Smooth muscle cell (in vitro differentiated cells): ENCODE measurements at regions not wholly inside any gene's neighbourhood (a gene's known extent, or its start where the extent isn't known, plus 50 kb on each side); places are given as distances from the start of the nearest gene placed in this dataset.

Experiments used
- DNase-seq: peaks from one replicate; lab custom pipeline; 2025; ENCODE audit not compliant: unreplicated experiment; lab: John Stamatoyannopoulos, UW
- H2AFZ ChIP-seq: fragments of 200-600 bp; sonication (generic); 2 replicates; pipeline ENCODE4 v1.6.0; 2016; ENCODE audit warnings: antibody characterized with exemption, low read depth, mild to moderate bottlenecking
- H3F3A ChIP-seq: fragments of 200-600 bp; sonication (generic); 2 replicates; pipeline ENCODE4 v1.6.0; 2017; ENCODE audit warnings: antibody characterized with exemption, low read depth
- H3K27ac ChIP-seq: fragments of 200-600 bp; sonication (generic); 2 replicates; pipeline ENCODE4 v1.5.1; 2016; ENCODE audit warnings: low read depth, mild to moderate bottlenecking
- H3K27me3 ChIP-seq: fragments of 200-600 bp; sonication (generic); 2 replicates; pipeline ENCODE4 v1.6.1; 2016; ENCODE audit warnings: low read depth, mild to moderate bottlenecking
- H3K36me3 ChIP-seq: fragments of 200-600 bp; sonication (generic); 2 replicates; pipeline ENCODE4 v1.5.1; 2016; ENCODE audit warnings: low read depth
- H3K4me1 ChIP-seq: fragments of 200-600 bp; sonication (generic); 2 replicates; pipeline ENCODE4 v1.5.1; 2016; ENCODE audit warnings: low read depth
- H3K4me2 ChIP-seq: fragments of 200-600 bp; sonication (generic); 2 replicates; pipeline ENCODE4 v1.6.0; 2016; ENCODE audit warnings: mild to moderate bottlenecking
- H3K4me3 ChIP-seq: fragments of 200-600 bp; sonication (generic); 2 replicates; pipeline ENCODE4 v1.5.1; 2016; ENCODE audit warnings: mild to moderate bottlenecking
- H3K79me2 ChIP-seq: fragments of 200-600 bp; sonication (generic); 2 replicates; pipeline ENCODE4 v1.6.0; 2016; ENCODE audit warnings: low read depth, mild to moderate bottlenecking
- H3K9ac ChIP-seq: fragments of 200-600 bp; sonication (generic); 2 replicates; pipeline ENCODE4 v1.6.0; 2016; ENCODE audit warnings: low read depth
- H3K9me3 ChIP-seq: fragments of 200-600 bp; sonication (generic); replicated peaks from 2 replicates; pipeline ENCODE4 v1.5.1; 2016; ENCODE audit warnings: low read depth
- H4K20me1 ChIP-seq: fragments of 200-600 bp; sonication (generic); 2 replicates; pipeline ENCODE4 v1.6.0; 2016; ENCODE audit warnings: low read depth
- CTCF ChIP-seq: fragments of 200-600 bp; sonication (generic); IDR thresholded peaks from 2 replicates; pipeline ENCODE4 v1.5.1; 2017; ENCODE audit warnings: borderline replicate concordance, mild to moderate bottlenecking, antibody characterized with exemption; ENCODE audit not compliant: insufficient read depth, poor library complexity, severe bottlenecking
- WGBS: methylation state at CpG from one replicate; pipeline ENCODE4 v1.1.7; 2016; ENCODE audit warnings: low lambda C conversion rate; 5-methylcytosine and 5-hydroxymethylcytosine counted together

GRCh38 chr15:79178594-79178993 lies 88.0 kb upstream of the RASGRF1 start:
- H3K9ac ChIP-seq = no peak overlapping the region
- no peak overlapping the region for H3K4me2 ChIP-seq
- no peak for TF ChIP-seq CTCF
- H2AFZ ChIP-seq = no peak overlapping the region
- H3K27ac ChIP-seq = no peak overlapping the region
- H3F3A ChIP-seq = no peaks in the 10 kb centered on the region
- H3K36me3 ChIP-seq = no peaks in the 10 kb centered on the region
- H3K4me1 ChIP-seq = no peaks in the 10 kb centered on the region
- H3K79me2 ChIP-seq = no peaks in the 10 kb centered on the region
- H3K9me3 ChIP-seq = no peaks in the 10 kb centered on the region
- 79% methylated on average over 9 of the region's 9 CpGs for WGBS
- no peak overlapping the region for H3K4me3 ChIP-seq
- DNase-seq = no peak
- H3K27me3 ChIP-seq = peaks cover 3% of the 10 kb centered on the region
- H4K20me1 ChIP-seq = no peaks in the 10 kb centered on the region

- Histone ChIP-seq H2AFZ (no peak overlapping the region), H3K9ac (no peak overlapping the region), H3K4me2 (no peak overlapping the region), H3K9me3 (no peaks in the 10 kb centered on the region), H3K79me2 (no peaks in the 10 kb centered on the region), H4K20me1 (no peaks in the 10 kb centered on the region), H3F3A (no peaks in the 10 kb centered on the region), H3K4me3 (no peak overlapping the region), H3K4me1 (no peaks in the 10 kb centered on the region), H3K27ac (no peak overlapping the region), H3K36me3 (no peaks in the 10 kb centered on the region), H3K27me3 (peaks cover 3% of the 10 kb centered on the region)
- TF ChIP-seq CTCF = no peak
- 64% methylated on average over 1 of the region's 1 CpG for WGBS
- DNase-seq = no peak
These were observed 85.6 kb upstream of the RASGRF1 start for GRCh38 chr15:79176151-79176550.

DNA sequence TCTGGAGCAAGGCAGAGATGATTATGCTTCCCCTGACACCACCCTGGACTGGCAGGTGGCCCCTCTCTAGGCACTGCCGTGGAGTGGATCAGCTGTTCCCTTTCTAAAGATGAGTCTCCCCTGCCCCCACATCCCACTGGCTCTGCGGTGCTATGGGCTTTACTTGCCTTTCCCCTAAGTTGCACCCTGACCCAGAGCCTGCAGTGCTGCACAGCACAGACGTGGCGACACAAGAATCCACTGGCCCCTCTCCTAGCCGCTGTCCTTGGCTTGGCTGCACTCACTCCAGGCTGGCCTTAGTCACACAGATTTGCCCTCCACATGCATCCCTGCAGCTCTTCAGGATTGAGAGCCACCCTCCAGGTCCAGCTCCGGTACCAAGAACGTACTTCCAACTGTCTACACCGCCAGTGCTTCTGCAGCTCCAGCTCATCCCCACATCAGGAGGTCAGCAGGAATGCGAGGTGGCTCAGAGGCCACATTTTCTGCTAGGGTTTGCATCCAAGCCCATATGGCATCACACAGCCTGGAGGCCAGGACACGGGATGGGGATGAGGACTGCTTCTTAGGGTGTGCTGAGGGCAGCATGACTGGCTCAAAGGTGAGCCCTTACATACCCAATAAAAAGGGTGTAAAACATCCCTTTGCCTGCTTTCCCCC lies 82.4 kb upstream of the RASGRF1 start:
- 83% methylated on average over 10 of the region's 10 CpGs for WGBS
- Histone ChIP-seq H3K4me1 (no peaks in the 10 kb centered on the region), H3K9ac (no peak overlapping the region), H3K79me2 (no peaks in the 10 kb centered on the region), H3F3A (no peaks in the 10 kb centered on the region), H3K4me3 (no peak overlapping the region), H3K27me3 (peaks cover 3% of the 10 kb centered on the region), H3K27ac (no peak overlapping the region), H2AFZ (no peak overlapping the region), H4K20me1 (no peaks in the 10 kb centered on the region), H3K4me2 (no peak overlapping the region), H3K36me3 (no peaks in the 10 kb centered on the region), H3K9me3 (no peaks in the 10 kb centered on the region)
- TF ChIP-seq CTCF = no peak
- no peak for DNase-seq

DNA sequence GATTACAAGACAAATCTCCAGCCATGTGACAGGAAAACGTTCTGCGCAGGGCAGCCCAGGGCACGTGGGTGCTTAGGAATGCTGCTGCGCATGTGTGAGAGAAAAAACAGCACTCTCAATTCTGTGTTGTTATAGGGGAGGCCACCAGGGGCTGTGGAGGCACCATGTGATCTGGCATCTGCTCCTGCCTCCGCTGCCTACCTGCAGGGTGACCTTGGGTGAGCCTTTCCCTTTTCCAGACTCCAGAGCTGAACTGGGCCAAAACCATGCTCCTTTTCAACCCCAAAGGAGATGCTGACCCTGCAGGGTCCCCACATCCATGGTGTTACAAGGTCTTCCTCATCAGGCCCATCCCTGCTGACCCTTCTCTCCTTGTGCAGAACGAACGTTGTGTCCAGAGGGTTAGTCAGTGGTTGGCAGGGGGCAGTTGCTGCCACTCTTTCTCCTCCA lies 81.5 kb upstream of the RASGRF1 start:
- Histone ChIP-seq H2AFZ (no peak overlapping the region), H4K20me1 (no peaks in the 10 kb centered on the region), H3K4me1 (no peaks in the 10 kb centered on the region), H3K36me3 (no peaks in the 10 kb centered on the region), H3K9me3 (no peaks in the 10 kb centered on the region), H3K27ac (no peak overlapping the region), H3F3A (no peaks in the 10 kb centered on the region), H3K4me2 (no peak overlapping the region), H3K9ac (no peak overlapping the region), H3K27me3 (peaks cover 3% of the 10 kb centered on the region), H3K79me2 (no peaks in the 10 kb centered on the region), H3K4me3 (no peak overlapping the region)
- DNase-seq = no peak
- no peak for TF ChIP-seq CTCF
- WGBS = 65% methylated on average over 7 of the region's 7 CpGs
